ENCODE measurements at regions not wholly inside any gene's neighbourhood (a gene's known extent, or its start where the extent isn't known, plus 50 kb on each side); places are given as distances from the start of the nearest gene placed in this dataset.

- no peak for DNase-seq
- no peaks in the 10 kb centered on the region for H3K27me3 ChIP-seq
- H3K4me1 ChIP-seq = peaks cover 4 to 11% (median 10%) of the 10 kb centered on the region in 4 donors
- no peaks in the 10 kb centered on the region for H3K9me3 ChIP-seq
- ATAC-seq (ENCODE audit: low FRiP score in 2 of 2) = no peak
- 88 to 93% methylated on average over 1 of the region's 1 CpG for WGBS, 2 donors
- H3K4me3 ChIP-seq = no peak overlapping the region
- TF ChIP-seq POLR2AphosphoS5 (IDR thresholded peaks at IDR 0.05) (no peak), POLR2A (IDR thresholded peaks at IDR 0.05) (no peak), EP300 (IDR thresholded peaks at IDR 0.05) (no peak), CTCF (IDR thresholded peaks at IDR 0.05) (no peak)
- H3K27ac ChIP-seq = no peak overlapping the region
- no peaks in the 10 kb centered on the region for H3K36me3 ChIP-seq
Measured at GRCh38 chr13:76709851-76710250, 176.4 kb downstream of the KCTD12 start.

GRCh38 chr13:76708138-76708688 lies 178.0 kb downstream of the KCTD12 start:
- ATAC-seq (ENCODE audit: low FRiP score in 2 of 2) (no peak), DNase-seq (no peak)
- Histone ChIP-seq H3K4me3 (no peak overlapping the region), H3K4me1 (peaks cover 4 to 11% (median 10%) of the 10 kb centered on the region in 4 donors), H3K27me3 (no peaks in the 10 kb centered on the region), H3K27ac (no peak overlapping the region), H3K36me3 (no peaks in the 10 kb centered on the region), H3K9me3 (no peaks in the 10 kb centered on the region)
- TF ChIP-seq CTCF (IDR thresholded peaks at IDR 0.05) (no peak), EP300 (IDR thresholded peaks at IDR 0.05) (no peak), POLR2AphosphoS5 (IDR thresholded peaks at IDR 0.05) (no peak), POLR2A (IDR thresholded peaks at IDR 0.05) (no peak)
- 83 to 91% methylated on average over 6 of the region's 6 CpGs for WGBS, 2 donors

DNA sequence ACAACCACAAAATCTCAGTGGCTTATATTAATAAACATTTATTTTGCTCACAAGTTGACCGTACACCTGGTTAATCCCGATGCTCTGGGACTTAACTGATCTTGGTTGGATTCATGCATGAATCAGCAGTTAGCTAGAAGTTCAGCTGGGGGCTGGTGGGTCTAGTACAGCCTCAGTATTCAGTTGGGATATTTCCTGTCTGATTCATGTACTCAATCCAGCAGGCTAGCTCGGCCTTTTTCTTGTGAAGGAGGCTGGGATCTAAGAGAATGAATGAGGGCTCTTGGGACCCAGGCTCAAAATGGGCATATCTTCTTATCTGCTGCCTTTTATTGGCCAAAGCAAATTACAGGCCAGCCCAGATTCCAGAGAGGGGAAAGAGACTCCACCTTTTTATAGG lies 178.8 kb downstream of the KCTD12 start:
- H3K4me1 ChIP-seq = peaks cover 4 to 11% (median 10%) of the 10 kb centered on the region in 4 donors
- ATAC-seq (ENCODE audit: low FRiP score in 2 of 2) (no peak), DNase-seq (no peak)
- H3K36me3 ChIP-seq = no peaks in the 10 kb centered on the region
- WGBS, 2 donors = 89 to 91% methylated on average over 3 of the region's 3 CpGs
- TF ChIP-seq CTCF (IDR thresholded peaks at IDR 0.05) (no peak), EP300 (IDR thresholded peaks at IDR 0.05) (no peak)
- H3K9me3 ChIP-seq = no peaks in the 10 kb centered on the region
- H3K4me3 ChIP-seq = no peak overlapping the region
- no peak overlapping the region for H3K27ac ChIP-seq
- no peaks in the 10 kb centered on the region for H3K27me3 ChIP-seq

DNA sequence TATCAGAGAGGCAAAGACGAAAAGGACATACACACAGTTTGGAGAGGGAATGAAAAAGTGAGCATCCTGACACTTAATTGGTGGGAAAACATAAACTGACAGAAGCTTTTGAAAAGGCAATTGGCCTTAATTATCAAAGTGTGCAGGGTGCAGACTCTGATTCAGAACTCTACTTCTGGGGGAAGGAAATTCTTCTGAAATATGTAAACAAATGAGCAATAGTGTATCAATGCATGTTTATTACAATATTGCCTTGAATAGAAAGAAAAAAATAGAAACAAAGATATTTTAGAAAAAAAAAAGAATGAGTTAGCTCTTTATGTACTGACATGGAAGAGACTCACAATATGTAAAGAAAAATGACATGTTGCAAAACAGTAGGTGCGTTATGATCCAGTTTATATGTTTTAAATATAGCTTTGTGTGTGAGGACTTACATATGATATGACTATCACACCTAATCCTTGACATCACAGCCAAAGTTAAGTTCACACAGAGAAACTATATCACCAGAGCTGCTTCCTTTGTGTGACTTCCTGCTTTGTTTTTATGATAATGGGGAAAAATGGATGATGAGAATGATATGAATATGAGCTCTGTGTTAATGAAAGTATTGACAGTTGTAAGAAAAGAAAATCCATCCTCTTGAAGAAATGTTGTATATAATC lies 182.4 kb downstream of the KCTD12 start:
- 52 to 55% methylated on average over 2 of the region's 2 CpGs for whole genome bisulfite sequencing, 2 donors
- no peaks in the 10 kb centered on the region for H3K9me3 ChIP-seq

More for the DNA sequence above, 182.4 kb downstream of the KCTD12 start:
- no peaks in the 10 kb centered on the region for H3K4me1 ChIP-seq
- TF ChIP-seq POLR2AphosphoS5 (IDR thresholded peaks at IDR 0.05) (no peak), CTCF (IDR thresholded peaks at IDR 0.05) (no peak), POLR2A (IDR thresholded peaks at IDR 0.05) (no peak), EP300 (IDR thresholded peaks at IDR 0.05) (no peak)
- no peak overlapping the region for H3K4me3 ChIP-seq
- ATAC-seq (ENCODE audit: low FRiP score in 2 of 2) (no peak), DNase-seq (no peak)
- no peak overlapping the region for H3K27ac ChIP-seq
- no peaks in the 10 kb centered on the region for H3K36me3 ChIP-seq
- no peaks in the 10 kb centered on the region for H3K27me3 ChIP-seq

Measured in upper lobe of left lung (tissue), 6 donors.